HCT116 (cell line): ENCODE measurements at regions not wholly inside any gene's neighbourhood (a gene's known extent, or its start where the extent isn't known, plus 50 kb on each side); places are given as distances from the start of the nearest gene placed in this dataset.

Experiments used
- ATAC-seq: fragments of 200-7000 bp; cut with Tn5 transposase; 2 replicates; pipeline ENCODE4 v1.9.1; 2020; ENCODE audit warnings: mild to moderate bottlenecking, moderate library complexity
- BruUV-seq: library from RNA; stranded (reverse); fragments of 400-500 nt; replicated peaks from 2 replicates; lab custom pipeline; 2021; lab: Mats Ljungman, UMichigan
- CTCF ChIA-PET: fragments of 300-600 bp; sonication (Branson Sonifier 250); formaldehyde crosslinking; loops from one replicate; lab custom pipeline; 2021; ENCODE audit warnings: antibody characterized with exemption; lab: Charles Lee
- POLR2A ChIA-PET: fragments of 300-600, 350-600 bp; sonication (Branson Sonifier 250); formaldehyde crosslinking; loops from one replicate; lab custom pipeline; 2021; ENCODE audit warnings: antibody characterized with exemption; lab: Charles Lee
- RAD21 ChIA-PET, 2 experiments: fragments of 300-600 bp; sonication (Branson Sonifier 250); formaldehyde crosslinking; loops; one replicate each; lab custom pipeline; 2023; ENCODE audit warnings: low total read pairs in 2 of 2; ENCODE audit not compliant: uncharacterized antibody in 2 of 2, unreplicated experiment in 2 of 2, low non-redundant PET in 1 of 2; lab: Charles Lee
- DNase-seq: peaks from one replicate; pipeline ENCODE4 v3.0.0-alpha.2; 2010; ENCODE audit warnings: low read depth, low spot score
- H2AFZ ChIP-seq: fragments of 200-600 bp; shearing (Covaris generic), sonication (generic); 2 replicates; pipeline ENCODE4 v1.6.1; 2017; ENCODE audit warnings: low read depth, mixed run types, mixed read lengths, antibody characterized with exemption, low read length; ENCODE audit not compliant: poor library complexity, severe bottlenecking
- H3K27ac ChIP-seq: 2 replicates; pipeline ENCODE4 v1.5.1; 2012; ENCODE audit warnings: low read depth, low read length
- H3K27me3 ChIP-seq: fragments of 200-600 bp; sonication (generic); 2 replicates; pipeline ENCODE4 v1.6.1; 2016; ENCODE audit warnings: mixed run types, low read length, mixed read lengths; ENCODE audit not compliant: insufficient read depth
- H3K36me3 ChIP-seq, 2 experiments: fragments of 200-500 bp in 1 of 2; fragments of 200-600 bp in 1 of 2; sonication (Bioruptor generic) in 1 of 2; sonication (generic) in 1 of 2; 2 replicates each; pipeline versions ENCODE4 v1.5.1 to v1.6.1; 2014 to 2016; ENCODE audit warnings: low read length in 2 of 2, inconsistent platforms in 1 of 2, mixed read lengths in 1 of 2, mixed run types in 1 of 2; ENCODE audit not compliant: insufficient read depth in 2 of 2, control insufficient read depth in 1 of 2
- H3K4me1 ChIP-seq, 2 experiments: fragments of 200-600 bp in 1 of 2; sonication (generic) in 1 of 2; 2 replicates each; pipeline versions ENCODE4 v1.5.1 to v1.6.1; 2012 to 2017; ENCODE audit warnings: low read length in 2 of 2, inconsistent platforms in 1 of 2, mild to moderate bottlenecking in 1 of 2, mixed read lengths in 1 of 2, mixed run types in 1 of 2, moderate library complexity in 1 of 2; ENCODE audit not compliant: insufficient read depth in 2 of 2, control insufficient read depth in 1 of 2
- H3K4me2 ChIP-seq: fragments of 200-600 bp; sonication (generic); 2 replicates; pipeline ENCODE4 v1.6.1; 2017; ENCODE audit warnings: mixed run types, low read length, mixed read lengths
- H3K4me3 ChIP-seq, 2 experiments: fragments of 200-600 bp in 1 of 2; sonication (generic) in 1 of 2; replicated peaks in 1 of 2; 2 replicates each; pipeline ENCODE4 v1.5.1; 2011 to 2016; ENCODE audit warnings: low read length in 2 of 2, control low read depth in 1 of 2, low read depth in 1 of 2, mild to moderate bottlenecking in 1 of 2, mixed read lengths in 1 of 2, mixed run types in 1 of 2
- H3K79me2 ChIP-seq: fragments of 200-600 bp; sonication (generic); 2 replicates; pipeline ENCODE4 v1.6.1; 2017; ENCODE audit warnings: mild to moderate bottlenecking, mixed run types, low read length, moderate library complexity, mixed read lengths; ENCODE audit not compliant: insufficient read depth
- H3K9ac ChIP-seq: fragments of 200-600 bp; sonication (generic); 2 replicates; pipeline ENCODE4 v1.6.1; 2016; ENCODE audit warnings: low read length, mixed read lengths
- H3K9me2 ChIP-seq: fragments of 200-600 bp; sonication (generic), shearing (Covaris generic); 2 replicates; pipeline ENCODE4 v1.6.1; 2017; ENCODE audit warnings: mixed run types, mild to moderate bottlenecking, moderate library complexity; ENCODE audit not compliant: insufficient read depth
- H3K9me3 ChIP-seq, 2 experiments: fragments of 200-500 bp in 1 of 2; fragments of 200-600 bp in 1 of 2; sonication (Bioruptor generic) in 1 of 2; sonication (generic) in 1 of 2; 2 replicates each; pipeline ENCODE4 v1.6.1; 2014 to 2017; ENCODE audit warnings: low read length in 2 of 2, mixed read lengths in 2 of 2, inconsistent platforms in 1 of 2, low read depth in 1 of 2, mild to moderate bottlenecking in 1 of 2, mixed run types in 1 of 2, moderate library complexity in 1 of 2; ENCODE audit not compliant: control insufficient read depth in 1 of 2, insufficient read depth in 1 of 2
- H4K20me1 ChIP-seq: fragments of 200-600 bp; sonication (generic), shearing (Covaris generic); 2 replicates; pipeline ENCODE4 v1.6.1; 2017; ENCODE audit warnings: mixed run types, mild to moderate bottlenecking, moderate library complexity; ENCODE audit not compliant: insufficient read depth
- CBX3 ChIP-seq: IDR thresholded peaks from 2 replicates; pipeline ENCODE4 v1.6.1; 2012; ENCODE audit warnings: low read depth
- CEBPB ChIP-seq: IDR thresholded peaks from 2 replicates; pipeline ENCODE4 v1.6.1; 2012; ENCODE audit warnings: low read depth
- EGR1 ChIP-seq: IDR thresholded peaks from 2 replicates; pipeline ENCODE4 v1.6.1; 2012; ENCODE audit warnings: low read depth
- ELF1 ChIP-seq: IDR thresholded peaks from 2 replicates; pipeline ENCODE4 v1.6.1; 2012; ENCODE audit warnings: low read depth, borderline replicate concordance
- EZH2phosphoT487 ChIP-seq: fragments of 200-600 bp; IDR thresholded peaks from 2 replicates; pipeline ENCODE4 v1.6.1; 2018; ENCODE audit warnings: antibody characterized with exemption, borderline replicate concordance
- JUND ChIP-seq: IDR thresholded peaks from 2 replicates; pipeline ENCODE4 v1.6.1; 2012
- MAX ChIP-seq: IDR thresholded peaks from 2 replicates; pipeline ENCODE4 v1.6.1; 2012
- POLR2A ChIP-seq: IDR thresholded peaks from 2 replicates; pipeline ENCODE4 v1.7.0; 2011; ENCODE audit warnings: borderline replicate concordance; ENCODE audit not compliant: insufficient read depth, insufficient read length; ENCODE audit errors: extremely low read depth
- POLR2AphosphoS5 ChIP-seq: IDR thresholded peaks from 2 replicates; pipeline ENCODE4 v1.6.1; 2011; ENCODE audit warnings: mild to moderate bottlenecking, low read depth, low read length, moderate library complexity
- SIN3A ChIP-seq: IDR thresholded peaks from 2 replicates; pipeline ENCODE4 v1.6.1; 2012; ENCODE audit warnings: low read depth
- SRF ChIP-seq: IDR thresholded peaks from 2 replicates; pipeline ENCODE4 v1.6.1; 2012; ENCODE audit warnings: low read depth
- TCF7L2 ChIP-seq: IDR thresholded peaks from 2 replicates; pipeline ENCODE4 v1.7.0; 2011; ENCODE audit warnings: borderline replicate concordance, inconsistent platforms; ENCODE audit not compliant: insufficient read depth, insufficient read length; ENCODE audit errors: extremely low read depth
- YY1 ChIP-seq: IDR thresholded peaks from 2 replicates; pipeline ENCODE4 v1.6.1; 2011; ENCODE audit warnings: low read length, low read depth, moderate library complexity, mild to moderate bottlenecking; ENCODE audit not compliant: insufficient replicate concordance; ENCODE audit errors: extremely low read depth
- ZBTB33 ChIP-seq: IDR thresholded peaks from 2 replicates; pipeline ENCODE4 v1.6.1; 2011; ENCODE audit warnings: mild to moderate bottlenecking, low read length, moderate library complexity; ENCODE audit not compliant: insufficient replicate concordance; ENCODE audit errors: extremely low read depth
- ZFX ChIP-seq: fragments of 450-650 bp; IDR thresholded peaks from 2 replicates; pipeline ENCODE4 v1.6.1; 2017
- ZNF274 ChIP-seq: fragments of 200-500 bp; sonication (Bioruptor generic); IDR thresholded peaks from 2 replicates; pipeline ENCODE4 v1.6.1; 2014; ENCODE audit warnings: mild to moderate bottlenecking, low read depth, low read length, inconsistent platforms
- intact Hi-C: fragments of 100-400 bp; cut with micrococcal nuclease; formaldehyde crosslinking; loops from 2 replicates; pipeline ENCODE4 v1.10.0; 2022
- TF ChIP-seq, protein P1 (sequence below): IDR thresholded peaks from 2 replicates; pipeline ENCODE4 v1.6.1; 2012; ENCODE audit warnings: low read depth
- TF ChIP-seq, protein P2 (sequence below), 3 experiments: fragments of 200-600 bp in 1 of 3; sonication (generic) in 1 of 3; IDR thresholded peaks in 2 of 3; conservative IDR thresholded peaks in 1 of 3; 2 replicates each; pipeline ENCODE4 v1.5.1; 2012 to 2017; ENCODE audit warnings: low read depth in 2 of 3, low read length in 2 of 3, antibody characterized with exemption in 1 of 3, borderline replicate concordance in 1 of 3, control low read depth in 1 of 3, mild to moderate bottlenecking in 1 of 3, mixed read lengths in 1 of 3, mixed run types in 1 of 3, moderate library complexity in 1 of 3; ENCODE audit not compliant: insufficient read depth in 1 of 3

GRCh38 chr4:41435510-41435909 lies 102.4 kb upstream of the LIMCH1 start:
- Histone ChIP-seq H3K9me2 (no peaks in the 10 kb centered on the region), H3K79me2 (no peaks in the 10 kb centered on the region)
- ATAC-seq, result no peak

More at GRCh38 chr4:41435510-41435909, 102.4 kb upstream of the LIMCH1 start:
- no peak overlapping the region for H3K27ac ChIP-seq
- no peak overlapping the region for H3K4me2 ChIP-seq
- ChIA-PET POLR2A (no interaction called here), CTCF (no interaction called here), RAD21 (no interaction called here)
- no peak overlapping the region for H3K4me3 ChIP-seq
- intact Hi-C loops, result no loop called here
- H3K4me1 ChIP-seq, result no peaks in the 10 kb centered on the region
- no peaks in the 10 kb centered on the region for H3K36me3 ChIP-seq
- DNase-seq, result no peak
- H3K27me3 ChIP-seq, result no peaks in the 10 kb centered on the region
- no peaks in the 10 kb centered on the region for H4K20me1 ChIP-seq
- no peaks in the 10 kb centered on the region for H3K9me3 ChIP-seq
- TF ChIP-seq YY1 (no peak), ELF1 (no peak), ZBTB33 (no peak), CEBPB (no peak), ZFX (no peak), POLR2AphosphoS5 (no peak), JUND (no peak), SRF (no peak), SIN3A (no peak), ZNF274 (no peak), EZH2phosphoT487 (no peak), MAX (no peak), TCF7L2 (no peak), EGR1 (no peak), CBX3 (no peak), POLR2A (no peak)
- TF ChIP-seq, protein P1, sequence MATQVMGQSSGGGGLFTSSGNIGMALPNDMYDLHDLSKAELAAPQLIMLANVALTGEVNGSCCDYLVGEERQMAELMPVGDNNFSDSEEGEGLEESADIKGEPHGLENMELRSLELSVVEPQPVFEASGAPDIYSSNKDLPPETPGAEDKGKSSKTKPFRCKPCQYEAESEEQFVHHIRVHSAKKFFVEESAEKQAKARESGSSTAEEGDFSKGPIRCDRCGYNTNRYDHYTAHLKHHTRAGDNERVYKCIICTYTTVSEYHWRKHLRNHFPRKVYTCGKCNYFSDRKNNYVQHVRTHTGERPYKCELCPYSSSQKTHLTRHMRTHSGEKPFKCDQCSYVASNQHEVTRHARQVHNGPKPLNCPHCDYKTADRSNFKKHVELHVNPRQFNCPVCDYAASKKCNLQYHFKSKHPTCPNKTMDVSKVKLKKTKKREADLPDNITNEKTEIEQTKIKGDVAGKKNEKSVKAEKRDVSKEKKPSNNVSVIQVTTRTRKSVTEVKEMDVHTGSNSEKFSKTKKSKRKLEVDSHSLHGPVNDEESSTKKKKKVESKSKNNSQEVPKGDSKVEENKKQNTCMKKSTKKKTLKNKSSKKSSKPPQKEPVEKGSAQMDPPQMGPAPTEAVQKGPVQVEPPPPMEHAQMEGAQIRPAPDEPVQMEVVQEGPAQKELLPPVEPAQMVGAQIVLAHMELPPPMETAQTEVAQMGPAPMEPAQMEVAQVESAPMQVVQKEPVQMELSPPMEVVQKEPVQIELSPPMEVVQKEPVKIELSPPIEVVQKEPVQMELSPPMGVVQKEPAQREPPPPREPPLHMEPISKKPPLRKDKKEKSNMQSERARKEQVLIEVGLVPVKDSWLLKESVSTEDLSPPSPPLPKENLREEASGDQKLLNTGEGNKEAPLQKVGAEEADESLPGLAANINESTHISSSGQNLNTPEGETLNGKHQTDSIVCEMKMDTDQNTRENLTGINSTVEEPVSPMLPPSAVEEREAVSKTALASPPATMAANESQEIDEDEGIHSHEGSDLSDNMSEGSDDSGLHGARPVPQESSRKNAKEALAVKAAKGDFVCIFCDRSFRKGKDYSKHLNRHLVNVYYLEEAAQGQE, result no peak
- TF ChIP-seq, protein P2, sequence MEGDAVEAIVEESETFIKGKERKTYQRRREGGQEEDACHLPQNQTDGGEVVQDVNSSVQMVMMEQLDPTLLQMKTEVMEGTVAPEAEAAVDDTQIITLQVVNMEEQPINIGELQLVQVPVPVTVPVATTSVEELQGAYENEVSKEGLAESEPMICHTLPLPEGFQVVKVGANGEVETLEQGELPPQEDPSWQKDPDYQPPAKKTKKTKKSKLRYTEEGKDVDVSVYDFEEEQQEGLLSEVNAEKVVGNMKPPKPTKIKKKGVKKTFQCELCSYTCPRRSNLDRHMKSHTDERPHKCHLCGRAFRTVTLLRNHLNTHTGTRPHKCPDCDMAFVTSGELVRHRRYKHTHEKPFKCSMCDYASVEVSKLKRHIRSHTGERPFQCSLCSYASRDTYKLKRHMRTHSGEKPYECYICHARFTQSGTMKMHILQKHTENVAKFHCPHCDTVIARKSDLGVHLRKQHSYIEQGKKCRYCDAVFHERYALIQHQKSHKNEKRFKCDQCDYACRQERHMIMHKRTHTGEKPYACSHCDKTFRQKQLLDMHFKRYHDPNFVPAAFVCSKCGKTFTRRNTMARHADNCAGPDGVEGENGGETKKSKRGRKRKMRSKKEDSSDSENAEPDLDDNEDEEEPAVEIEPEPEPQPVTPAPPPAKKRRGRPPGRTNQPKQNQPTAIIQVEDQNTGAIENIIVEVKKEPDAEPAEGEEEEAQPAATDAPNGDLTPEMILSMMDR (IDR thresholded peaks at IDR 0.05 in 2 of 3, conservative IDR thresholded peaks at IDR 0.05 in 1 of 3; ENCODE audit: borderline replicate concordance in 1 of 3, insufficient read depth in 1 of 3, low read depth in 2 of 3, low read length in 2 of 3), result no peak
- no peak overlapping the region for H3K9ac ChIP-seq
- H2AFZ ChIP-seq, result no peak overlapping the region
- no TSS peak for BruUV-seq
